PC-9 (cell line): ENCODE measurements at regions not wholly inside any gene's neighbourhood (a gene's known extent, or its start where the extent isn't known, plus 50 kb on each side); places are given as distances from the start of the nearest gene placed in this dataset.

Source experiments
- BruUV-seq: library from RNA; stranded (reverse); fragments of 400-500 nt; replicated peaks from 2 replicates; lab custom pipeline; 2021; lab: Mats Ljungman, UMichigan
- CTCF ChIA-PET: fragments of 300-600 bp; sonication (Branson Sonifier 250); formaldehyde crosslinking; loops from one replicate; lab custom pipeline; 2022; ENCODE audit warnings: antibody characterized with exemption; lab: Charles Lee
- POLR2A ChIA-PET: fragments of 300-600 bp; sonication (Branson Sonifier 250); formaldehyde crosslinking; loops from one replicate; lab custom pipeline; 2022; ENCODE audit warnings: antibody characterized with exemption; ENCODE audit not compliant: unreplicated experiment; lab: Charles Lee
- DNase-seq, 2 experiments: peaks; one replicate each; pipeline versions ENCODE4 v3.0.0 to v3.0.0-alpha.2; 2015 to 2022; ENCODE audit warnings: mixed read lengths in 1 of 2
- H2AFZ ChIP-seq: fragments of 200-600 bp; sonication (generic); 2 replicates; pipeline ENCODE4 v1.8.1; 2017; ENCODE audit warnings: antibody characterized with exemption
- H3F3A ChIP-seq: fragments of 200-600 bp; sonication (generic); 2 replicates; pipeline ENCODE4 v1.8.1; 2017; ENCODE audit warnings: antibody characterized with exemption, mild to moderate bottlenecking, low read depth; ENCODE audit not compliant: insufficient read depth
- H3K27ac ChIP-seq: fragments of 200-600 bp; sonication (generic); 2 replicates; pipeline ENCODE4 v1.6.1; 2016; ENCODE audit warnings: mixed run types
- H3K27me3 ChIP-seq: fragments of 200-600 bp; sonication (generic); 2 replicates; pipeline ENCODE4 v1.6.1; 2016; ENCODE audit warnings: low read depth, mixed run types; ENCODE audit not compliant: insufficient read depth
- H3K36me3 ChIP-seq: fragments of 200-600 bp; sonication (generic); 2 replicates; pipeline ENCODE4 v1.6.1; 2016; ENCODE audit warnings: low read depth, mixed run types
- H3K4me1 ChIP-seq: fragments of 200-600 bp; sonication (generic); replicated peaks from 2 replicates; pipeline ENCODE4 v1.6.1; 2016; ENCODE audit warnings: mixed run types; ENCODE audit not compliant: insufficient read depth
- H3K4me2 ChIP-seq: fragments of 200-600 bp; sonication (generic); 2 replicates; pipeline ENCODE4 v1.6.1; 2017; ENCODE audit warnings: mixed run types
- H3K4me3 ChIP-seq: fragments of 200-600 bp; sonication (generic); 2 replicates; pipeline ENCODE4 v1.6.1; 2016; ENCODE audit warnings: mixed run types
- H3K79me2 ChIP-seq: fragments of 200-600 bp; sonication (generic); 2 replicates; pipeline ENCODE4 v1.6.1; 2017; ENCODE audit warnings: low read depth, mixed run types
- H3K9me2 ChIP-seq: fragments of 200-600 bp; sonication (generic); 2 replicates; pipeline ENCODE4 v1.8.1; 2017; ENCODE audit warnings: mild to moderate bottlenecking; ENCODE audit not compliant: insufficient read depth
- H3K9me3 ChIP-seq: fragments of 200-600 bp; sonication (generic); 2 replicates; pipeline ENCODE4 v1.8.1; 2016; ENCODE audit warnings: low read depth; ENCODE audit not compliant: insufficient read depth
- H4K20me1 ChIP-seq: fragments of 200-600 bp; sonication (generic); 2 replicates; pipeline ENCODE4 v1.8.1; 2017; ENCODE audit not compliant: insufficient read depth
- EZH2 ChIP-seq: fragments of 200-600 bp; sonication (generic); IDR thresholded peaks from 2 replicates; pipeline ENCODE4 v1.8.0; 2017; ENCODE audit warnings: antibody characterized with exemption, low read depth
- intact Hi-C: fragments of 100-400 bp; cut with micrococcal nuclease; formaldehyde crosslinking; loops from one replicate; pipeline ENCODE4 v1.10.0; 2022; ENCODE audit not compliant: unreplicated experiment
- TF ChIP-seq, protein P1 (sequence below): fragments of 200-600 bp; sonication (generic); conservative IDR thresholded peaks from 2 replicates; pipeline ENCODE4 v1.6.1; 2017; ENCODE audit warnings: mixed run types, antibody characterized with exemption, mild to moderate bottlenecking, moderate library complexity

DNA sequence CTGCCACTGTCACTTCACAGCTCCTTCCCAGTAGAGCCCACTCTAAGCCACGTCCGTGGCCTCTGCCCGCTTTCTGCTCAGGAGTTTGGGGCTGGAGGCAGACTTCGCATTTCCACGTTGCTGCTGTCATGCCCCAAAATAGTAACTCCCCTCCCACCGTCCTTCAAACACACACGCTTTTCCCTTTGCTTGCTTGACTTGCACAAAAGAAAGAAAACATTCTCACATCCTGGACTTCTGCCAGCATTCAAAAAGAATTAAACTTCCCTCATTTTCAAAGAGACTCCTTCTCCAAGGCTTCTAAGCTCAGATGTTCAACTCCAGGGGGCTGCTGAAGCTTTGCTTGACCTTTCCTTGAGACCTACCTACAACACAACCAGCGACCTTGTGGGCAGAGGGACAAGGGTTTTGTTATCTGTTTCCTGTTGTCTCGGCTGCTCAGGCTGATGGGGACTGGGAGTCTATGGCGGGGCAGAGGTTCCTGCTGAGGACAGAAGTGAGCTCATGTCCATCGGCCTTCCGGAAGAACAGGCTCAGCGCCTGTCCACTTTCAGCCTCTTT, 263.8 kb upstream of the FOXQ1 start:
- H3K4me2 ChIP-seq: no peak overlapping the region
- BruUV-seq: no TSS peak

GRCh38 chr6:1045239-1045638, 266.7 kb upstream of the FOXQ1 start:
- H3K36me3 ChIP-seq: no peaks in the 10 kb centered on the region
- H3K4me2 ChIP-seq: no peak overlapping the region
- H3K27ac ChIP-seq: no peak overlapping the region
- H3K4me1 ChIP-seq: peaks cover 12% of the 10 kb centered on the region
- H2AFZ ChIP-seq: no peak overlapping the region
- no peaks in the 10 kb centered on the region for H3K9me2 ChIP-seq
- no peak for DNase-seq
- no peak for TF ChIP-seq EZH2
- TF ChIP-seq, protein P1, sequence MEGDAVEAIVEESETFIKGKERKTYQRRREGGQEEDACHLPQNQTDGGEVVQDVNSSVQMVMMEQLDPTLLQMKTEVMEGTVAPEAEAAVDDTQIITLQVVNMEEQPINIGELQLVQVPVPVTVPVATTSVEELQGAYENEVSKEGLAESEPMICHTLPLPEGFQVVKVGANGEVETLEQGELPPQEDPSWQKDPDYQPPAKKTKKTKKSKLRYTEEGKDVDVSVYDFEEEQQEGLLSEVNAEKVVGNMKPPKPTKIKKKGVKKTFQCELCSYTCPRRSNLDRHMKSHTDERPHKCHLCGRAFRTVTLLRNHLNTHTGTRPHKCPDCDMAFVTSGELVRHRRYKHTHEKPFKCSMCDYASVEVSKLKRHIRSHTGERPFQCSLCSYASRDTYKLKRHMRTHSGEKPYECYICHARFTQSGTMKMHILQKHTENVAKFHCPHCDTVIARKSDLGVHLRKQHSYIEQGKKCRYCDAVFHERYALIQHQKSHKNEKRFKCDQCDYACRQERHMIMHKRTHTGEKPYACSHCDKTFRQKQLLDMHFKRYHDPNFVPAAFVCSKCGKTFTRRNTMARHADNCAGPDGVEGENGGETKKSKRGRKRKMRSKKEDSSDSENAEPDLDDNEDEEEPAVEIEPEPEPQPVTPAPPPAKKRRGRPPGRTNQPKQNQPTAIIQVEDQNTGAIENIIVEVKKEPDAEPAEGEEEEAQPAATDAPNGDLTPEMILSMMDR: no peak
- no TSS peak for BruUV-seq
- H3K4me3 ChIP-seq: no peak overlapping the region
- no peaks in the 10 kb centered on the region for H3K27me3 ChIP-seq
- H3K79me2 ChIP-seq: no peaks in the 10 kb centered on the region
- POLR2A ChIA-PET: no interaction called here
- intact Hi-C loops: no loop called here
- H3F3A ChIP-seq: no peaks in the 10 kb centered on the region
- CTCF ChIA-PET: no interaction called here
- no peaks in the 10 kb centered on the region for H3K9me3 ChIP-seq
- H4K20me1 ChIP-seq: no peaks in the 10 kb centered on the region

More for the DNA sequence above, 263.8 kb upstream of the FOXQ1 start:
- H3K27ac ChIP-seq: no peak overlapping the region
- H3K9me3 ChIP-seq: no peaks in the 10 kb centered on the region
- no peaks in the 10 kb centered on the region for H3K27me3 ChIP-seq
- intact Hi-C loops: no loop called here
- peaks cover 14% of the 10 kb centered on the region for H3K4me1 ChIP-seq
- H3K4me3 ChIP-seq: no peak overlapping the region
- no peaks in the 10 kb centered on the region for H3K79me2 ChIP-seq
- no peak overlapping the region for H2AFZ ChIP-seq
- H3K36me3 ChIP-seq: no peaks in the 10 kb centered on the region
- TF ChIP-seq EZH2: no peak
- TF ChIP-seq, protein P1: no peak
- H3F3A ChIP-seq: no peaks in the 10 kb centered on the region
- H4K20me1 ChIP-seq: no peaks in the 10 kb centered on the region
- ChIA-PET POLR2A (no interaction called here), CTCF (no interaction called here)
- DNase-seq: no peak
- no peaks in the 10 kb centered on the region for H3K9me2 ChIP-seq

DNA sequence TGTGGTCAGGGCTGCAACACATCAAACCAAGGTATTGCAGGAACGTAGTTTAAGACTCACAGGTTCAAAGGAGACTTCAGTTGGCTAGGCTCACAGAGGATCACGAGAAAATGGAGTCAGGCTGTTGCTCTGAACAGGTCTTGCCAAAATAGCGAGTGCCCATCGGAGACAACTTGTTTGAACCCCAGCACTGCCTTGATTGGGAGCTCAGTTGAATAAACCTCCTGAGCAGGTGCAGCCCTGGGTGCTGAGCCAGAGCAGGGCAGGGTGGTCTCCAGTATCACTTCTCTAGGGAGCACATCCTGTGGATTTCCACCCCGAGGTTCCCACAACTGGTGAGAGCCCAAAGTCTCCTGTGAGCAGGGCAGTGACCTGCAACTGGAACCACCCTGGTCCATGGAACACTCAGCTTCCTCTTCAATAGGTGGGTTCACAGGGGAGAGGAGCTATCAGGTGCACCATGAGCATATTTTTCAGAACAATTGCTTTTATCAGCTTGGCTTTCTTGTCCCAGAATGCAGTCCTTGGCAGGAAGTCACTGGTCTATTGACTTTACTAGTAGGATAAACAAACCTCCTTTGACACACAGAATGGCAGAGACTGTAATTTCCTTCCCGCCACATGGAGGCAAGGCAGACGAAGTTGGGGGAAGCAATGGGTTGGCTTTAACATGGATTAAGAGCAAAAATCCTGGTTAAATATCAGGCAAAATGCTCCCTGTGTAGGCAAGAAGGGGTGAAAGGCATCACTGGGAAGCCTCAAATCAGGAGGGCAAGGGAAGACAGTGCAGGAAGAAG, 267.7 kb upstream of the FOXQ1 start:
- H2AFZ ChIP-seq: no peak overlapping the region
- peaks cover 12% of the 10 kb centered on the region for H3K4me1 ChIP-seq
- H4K20me1 ChIP-seq: no peaks in the 10 kb centered on the region
- H3K27me3 ChIP-seq: no peaks in the 10 kb centered on the region
- H3K9me3 ChIP-seq: no peaks in the 10 kb centered on the region
- BruUV-seq: no TSS peak
- no peak overlapping the region for H3K4me3 ChIP-seq
- H3K36me3 ChIP-seq: no peaks in the 10 kb centered on the region
- H3K79me2 ChIP-seq: no peaks in the 10 kb centered on the region
- H3K27ac ChIP-seq: no peak overlapping the region
- TF ChIP-seq, protein P1: no peak
- no peak for TF ChIP-seq EZH2
- H3F3A ChIP-seq: peaks cover 4% of the 10 kb centered on the region; the same call in 1 of the 2 replicates
- ChIA-PET CTCF (no interaction called here), POLR2A (no interaction called here)
- no peaks in the 10 kb centered on the region for H3K9me2 ChIP-seq
- no peak overlapping the region for H3K4me2 ChIP-seq
- DNase-seq: no peak
- intact Hi-C loops: no loop called here
